GM10248 (cell line): ENCODE measurements at regions not wholly inside any gene's neighbourhood (a gene's known extent, or its start where the extent isn't known, plus 50 kb on each side); places are given as distances from the start of the nearest gene placed in this dataset.

Source experiments
- CTCF ChIA-PET: fragments of 300-600 bp; sonication (Branson Sonifier 250); formaldehyde crosslinking; extraction: SDS; loops from one replicate; lab custom pipeline; 2021; ENCODE audit warnings: antibody characterized with exemption; lab: Yijun Ruan, JAX
- POLR2A ChIA-PET: fragments of 350-650 bp; sonication (Branson Sonifier 250); formaldehyde crosslinking; extraction: SDS; loops from one replicate; lab custom pipeline; 2020; ENCODE audit warnings: antibody characterized with exemption; lab: Yijun Ruan, JAX
- DNase-seq: peaks from one replicate; pipeline ENCODE4 v3.0.0; 2012; ENCODE audit errors: extremely low spot score
- CTCF ChIP-seq: IDR thresholded peaks from 2 replicates; pipeline ENCODE4 v1.5.1; 2012; ENCODE audit warnings: mild to moderate bottlenecking, low read depth; ENCODE audit errors: extremely low read depth, missing control alignments, control extremely low read depth

DNA sequence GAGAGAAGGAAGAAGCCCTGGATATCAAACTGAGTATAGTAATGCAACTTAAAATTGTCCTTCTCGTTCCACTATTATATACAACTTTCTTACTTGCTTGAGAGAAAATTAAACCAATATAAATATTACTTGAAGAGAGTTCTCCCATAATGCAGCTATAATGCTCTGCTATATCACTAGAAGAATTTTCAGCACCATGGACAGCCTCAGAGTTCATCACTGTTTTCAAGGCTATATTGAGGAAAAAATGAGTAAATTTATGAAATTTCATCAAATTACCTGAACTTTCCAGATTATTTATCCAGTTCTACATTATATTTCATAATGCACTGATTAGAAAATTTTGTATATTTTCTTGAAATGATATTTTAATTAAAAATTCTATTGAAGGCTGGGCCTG lies 1053.5 kb upstream of the FAM98A start:
- CTCF ChIA-PET: no interaction called here
- POLR2A ChIA-PET: no interaction called here
- no peak for DNase-seq
- no peak for TF ChIP-seq CTCF

DNA sequence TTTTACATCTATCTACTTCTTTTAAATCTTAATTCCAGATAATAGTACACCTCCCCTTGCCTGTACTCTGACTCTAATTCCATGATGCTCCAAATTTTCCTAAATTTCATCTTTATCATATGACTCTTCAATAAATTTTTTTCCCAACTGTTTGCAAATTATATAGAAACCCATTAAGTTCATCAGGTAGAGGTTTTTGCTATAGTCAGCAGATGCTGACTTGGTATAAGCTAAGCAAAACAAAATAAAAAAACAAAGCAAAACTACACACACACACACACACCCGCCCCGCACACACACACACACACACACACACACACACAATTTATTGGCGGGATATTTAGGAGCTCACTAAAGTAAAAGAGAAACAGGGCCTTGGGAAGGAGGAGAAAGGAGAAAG lies 1047.8 kb upstream of the FAM98A start:
- ChIA-PET CTCF (no interaction called here), POLR2A (no interaction called here)
- TF ChIP-seq CTCF: no peak
- no peak for DNase-seq

GRCh38 chr2:34632327-34632726 lies 1033.2 kb upstream of the FAM98A start:
- CTCF ChIA-PET: no interaction called here

DNA sequence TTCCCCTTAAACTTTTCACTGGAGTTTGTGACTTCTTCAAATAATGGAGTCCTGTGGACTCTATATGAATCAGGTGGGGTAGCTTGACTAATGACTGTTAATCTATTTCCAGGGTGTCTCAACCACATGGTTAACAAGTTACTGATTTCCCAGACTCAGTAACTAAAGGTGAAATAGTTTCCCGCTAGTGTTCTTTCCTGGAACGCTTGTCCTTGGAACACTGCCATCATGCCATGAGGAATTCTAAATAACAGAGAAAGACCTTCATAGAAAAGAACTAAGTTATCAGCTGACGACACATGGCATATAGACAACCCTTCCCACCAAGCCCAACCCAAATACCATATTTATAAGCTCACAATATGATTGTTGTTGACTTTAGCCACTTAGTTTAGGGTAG lies 1027.9 kb upstream of the FAM98A start:
- ChIA-PET CTCF (no interaction called here), POLR2A (no interaction called here)
- DNase-seq: no peak
- no peak for TF ChIP-seq CTCF

More at GRCh38 chr2:34632327-34632726, 1033.2 kb upstream of the FAM98A start:
- POLR2A ChIA-PET: no interaction called here
- DNase-seq: no peak
- TF ChIP-seq CTCF: no peak

GRCh38 chr2:34604164-34604563 lies 1005.1 kb upstream of the FAM98A start:
- ChIA-PET POLR2A (no interaction called here), CTCF (interaction anchor here (1.7 kb wide), 1 partner anchor 8 kb away, joined by 6 read pairs; no protein-coding TSS in a partner anchor)
- TF ChIP-seq CTCF: no peak
- DNase-seq: no peak

DNA sequence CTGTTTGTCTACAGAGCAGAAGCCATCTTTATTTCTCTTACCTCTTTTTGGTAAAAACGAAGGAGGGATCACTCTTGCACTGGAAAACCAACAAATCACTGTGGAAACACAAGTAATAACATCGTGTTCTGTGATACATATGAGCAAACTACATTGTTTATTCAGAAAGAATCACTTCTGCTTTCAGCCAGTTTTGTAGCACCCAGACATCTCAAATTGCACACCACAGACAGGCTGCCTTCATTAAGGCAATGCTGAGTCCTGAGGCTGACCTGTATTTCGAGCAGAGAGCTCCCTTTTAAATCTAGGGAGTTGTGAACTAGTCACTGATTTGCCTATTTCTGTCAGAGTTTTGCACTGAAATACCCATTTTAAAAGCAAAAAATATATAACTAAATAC lies 1003.2 kb upstream of the FAM98A start:
- CTCF ChIA-PET: interaction anchor here (0.9 kb wide), 1 partner anchor 10 kb away, joined by 3 read pairs; no protein-coding TSS in a partner anchor
- DNase-seq: no peak
- TF ChIP-seq CTCF: no peak
- POLR2A ChIA-PET: no interaction called here
